HG02571 (cell line): ENCODE measurements at regions not wholly inside any gene's neighbourhood (a gene's known extent, or its start where the extent isn't known, plus 50 kb on each side); places are given as distances from the start of the nearest gene placed in this dataset.

Experiments
- ATAC-seq: cut with Tn5 transposase; IDR thresholded peaks from one replicate; pipeline ENCODE4 v1.9.1; 2021; ENCODE audit warnings: mild to moderate bottlenecking, moderate library complexity; ENCODE audit not compliant: unreplicated experiment

GRCh38 chr2:193348055-193348454 lies 1153.3 kb upstream of the TMEFF2 start:
- ATAC-seq, result no peak

GRCh38 chr2:193336781-193337180 lies 1142.0 kb upstream of the TMEFF2 start:
- ATAC-seq, result no peak

- no peak for ATAC-seq
Observed at GRCh38 chr2:193334401-193334800, 1139.7 kb upstream of the TMEFF2 start.

GRCh38 chr2:193333539-193333938 lies 1138.8 kb upstream of the TMEFF2 start:
- no peak for ATAC-seq

GRCh38 chr2:193332941-193333340 lies 1138.2 kb upstream of the TMEFF2 start:
- no peak for ATAC-seq

GRCh38 chr2:193331676-193332075 lies 1136.9 kb upstream of the TMEFF2 start:
- ATAC-seq, result no peak

GRCh38 chr2:193326296-193326695 lies 1131.6 kb upstream of the TMEFF2 start:
- no peak for ATAC-seq

- ATAC-seq, result no peak
Observed at GRCh38 chr2:193315428-193316091, 1120.8 kb upstream of the TMEFF2 start.

GRCh38 chr2:193303464-193303863 lies 1108.7 kb upstream of the TMEFF2 start:
- no peak for ATAC-seq

GRCh38 chr2:193294371-193294770 lies 1099.6 kb upstream of the TMEFF2 start:
- ATAC-seq, result no peak

- ATAC-seq, result no peak
Observed at GRCh38 chr2:193279361-193279760, 1084.6 kb upstream of the TMEFF2 start.

- no peak for ATAC-seq
Observed at GRCh38 chr2:193276988-193277387, 1082.3 kb upstream of the TMEFF2 start.

GRCh38 chr2:193276560-193276959 lies 1081.8 kb upstream of the TMEFF2 start:
- ATAC-seq, result no peak

- no peak for ATAC-seq
Observed at GRCh38 chr2:193276069-193276468, 1081.3 kb upstream of the TMEFF2 start.

GRCh38 chr2:193272011-193272410 lies 1077.3 kb upstream of the TMEFF2 start:
- ATAC-seq, result no peak

GRCh38 chr2:193270816-193271215 lies 1076.1 kb upstream of the TMEFF2 start:
- no peak for ATAC-seq

GRCh38 chr2:193267496-193268002 lies 1072.8 kb upstream of the TMEFF2 start:
- no peak for ATAC-seq

GRCh38 chr2:193253014-193253530 lies 1058.3 kb upstream of the TMEFF2 start:
- ATAC-seq, result no peak

- ATAC-seq, result no peak
Observed at GRCh38 chr2:193251909-193252308, 1057.2 kb upstream of the TMEFF2 start.

GRCh38 chr2:193250389-193250788 lies 1055.7 kb upstream of the TMEFF2 start:
- ATAC-seq, result no peak

GRCh38 chr2:193240752-193241151 lies 1046.0 kb upstream of the TMEFF2 start:
- no peak for ATAC-seq

- ATAC-seq, result no peak
Observed at GRCh38 chr2:193231634-193232033, 1036.9 kb upstream of the TMEFF2 start.

GRCh38 chr2:193228276-193228675 lies 1033.5 kb upstream of the TMEFF2 start:
- no peak for ATAC-seq
